AG08395 (cell line): ENCODE measurements at regions not wholly inside any gene's neighbourhood (a gene's known extent, or its start where the extent isn't known, plus 50 kb on each side); places are given as distances from the start of the nearest gene placed in this dataset.
"Not testable (repeated sequence)": the region's sequence is repeated elsewhere in the genome, so short reads cannot be mapped to it uniquely, and the experiment has no call there.

Experiments used
- DNase-seq: peaks from one replicate; pipeline ENCODE4 v3.0.0; 2012; ENCODE audit warnings: mixed read lengths, low spot score

GRCh38 chr4:160492181-160492580 is 1389.3 kb downstream of the RAPGEF2 start:
- DNase-seq: no peak

GRCh38 chr4:160493206-160493605 is 1390.3 kb downstream of the RAPGEF2 start:
- no peak for DNase-seq

- no peak for DNase-seq
These were observed 1392.5 kb downstream of the RAPGEF2 start for GRCh38 chr4:160495356-160495755.

- no peak for DNase-seq
These were observed 1395.3 kb downstream of the RAPGEF2 start for GRCh38 chr4:160498211-160498610.

- DNase-seq: no peak
These were observed 1402.8 kb downstream of the RAPGEF2 start for GRCh38 chr4:160505724-160506123.

GRCh38 chr4:160510928-160511327 is 1408.0 kb downstream of the RAPGEF2 start:
- DNase-seq: no peak

- DNase-seq: no peak
These were observed 1411.2 kb downstream of the RAPGEF2 start for GRCh38 chr4:160514126-160514525.

GRCh38 chr4:160523231-160523630 is 1420.4 kb downstream of the RAPGEF2 start:
- no peak for DNase-seq

GRCh38 chr4:160537681-160538080 is 1434.8 kb downstream of the RAPGEF2 start:
- no peak for DNase-seq

- no peak for DNase-seq
These were observed 1443.3 kb downstream of the RAPGEF2 start for GRCh38 chr4:160546201-160546600.

GRCh38 chr4:160549951-160550519 is 1447.2 kb downstream of the RAPGEF2 start:
- not testable (repeated sequence) for DNase-seq

- no peak for DNase-seq
These were observed 1459.8 kb downstream of the RAPGEF2 start for GRCh38 chr4:160562661-160563060.

GRCh38 chr4:160563552-160564282 is 1460.8 kb downstream of the RAPGEF2 start:
- no peak for DNase-seq

- DNase-seq: no peak
These were observed 1464.8 kb downstream of the RAPGEF2 start for GRCh38 chr4:160567634-160568033.

- DNase-seq: no peak
These were observed 1467.4 kb downstream of the RAPGEF2 start for GRCh38 chr4:160570271-160570670.

- DNase-seq: not testable (repeated sequence)
These were observed 1471.4 kb downstream of the RAPGEF2 start for GRCh38 chr4:160574272-160574671.

GRCh38 chr4:160580581-160580980 is 1477.7 kb downstream of the RAPGEF2 start:
- DNase-seq: no peak

- DNase-seq: no peak
These were observed 1489.4 kb downstream of the RAPGEF2 start for GRCh38 chr4:160592258-160592657.

GRCh38 chr4:160595646-160596045 is 1492.8 kb downstream of the RAPGEF2 start:
- no peak for DNase-seq

- no peak for DNase-seq
These were observed 1501.7 kb downstream of the RAPGEF2 start for GRCh38 chr4:160604541-160604940.

- no peak for DNase-seq
These were observed 1508.3 kb downstream of the RAPGEF2 start for GRCh38 chr4:160611181-160611580.

- no peak for DNase-seq
These were observed 1528.2 kb downstream of the RAPGEF2 start for GRCh38 chr4:160631044-160631443.

GRCh38 chr4:160652790-160653189 is 1511.0 kb downstream of the FSTL5 start:
- DNase-seq: no peak

- no peak for DNase-seq
These were observed 1488.2 kb downstream of the FSTL5 start for GRCh38 chr4:160675550-160675949.
